Stimulated activated CD8-positive, alpha-beta memory T cell treated with anti-CD3 and anti-CD28 coated beads, Interleukin-7, amount 100 ng/mL, for 48 hours (primary cell): ENCODE measurements at regions not wholly inside any gene's neighbourhood (a gene's known extent, or its start where the extent isn't known, plus 50 kb on each side); places are given as distances from the start of the nearest gene placed in this dataset.

Experiments
- DNase-seq, 2 donors: peaks; one replicate each; pipeline ENCODE4 v3.0.0-alpha.2; 2020; ENCODE audit warnings: low read depth in 1 of 2; ENCODE audit errors: extremely low read depth in 1 of 2

DNA sequence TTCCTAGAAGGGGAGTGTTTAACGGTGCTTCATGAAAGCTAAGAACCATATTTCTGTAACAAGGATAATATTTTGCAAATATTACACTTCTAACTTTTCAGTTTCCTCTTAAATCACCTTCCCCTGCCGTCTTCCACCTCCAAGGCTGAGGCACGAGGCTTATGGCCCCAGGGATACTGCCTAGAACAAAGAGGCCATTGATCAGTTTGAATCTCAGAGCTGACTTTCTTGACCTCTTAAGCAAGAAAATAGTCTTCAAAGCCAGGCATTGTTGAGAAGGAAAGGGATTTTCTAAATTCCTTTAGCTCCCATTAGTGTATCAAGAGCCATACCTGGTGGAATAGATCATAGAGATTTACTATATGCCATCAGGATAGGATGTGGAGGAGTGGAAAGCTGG, 566.2 kb downstream of the BNC2 start:
- DNase-seq, result no peak

DNA sequence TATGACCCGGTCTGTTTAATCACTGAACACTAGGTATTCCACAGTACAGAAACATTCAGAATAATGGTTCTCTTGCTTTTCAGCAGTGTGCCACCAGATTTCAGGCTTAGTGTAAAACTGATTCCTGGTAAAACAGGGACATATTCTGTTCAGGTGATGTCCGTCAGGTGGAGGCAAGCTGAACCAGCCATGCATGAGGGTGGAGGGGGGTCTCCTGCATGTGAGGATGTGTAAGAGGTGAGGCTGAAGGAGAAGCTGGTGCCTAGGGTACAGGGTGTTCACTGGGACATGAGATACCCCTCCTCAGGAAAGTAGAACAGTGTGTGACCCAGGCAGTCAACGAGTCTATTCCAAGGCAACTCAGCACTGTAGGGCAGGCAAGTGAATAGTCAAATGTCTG, 563.9 kb downstream of the BNC2 start:
- no peak for DNase-seq

DNA sequence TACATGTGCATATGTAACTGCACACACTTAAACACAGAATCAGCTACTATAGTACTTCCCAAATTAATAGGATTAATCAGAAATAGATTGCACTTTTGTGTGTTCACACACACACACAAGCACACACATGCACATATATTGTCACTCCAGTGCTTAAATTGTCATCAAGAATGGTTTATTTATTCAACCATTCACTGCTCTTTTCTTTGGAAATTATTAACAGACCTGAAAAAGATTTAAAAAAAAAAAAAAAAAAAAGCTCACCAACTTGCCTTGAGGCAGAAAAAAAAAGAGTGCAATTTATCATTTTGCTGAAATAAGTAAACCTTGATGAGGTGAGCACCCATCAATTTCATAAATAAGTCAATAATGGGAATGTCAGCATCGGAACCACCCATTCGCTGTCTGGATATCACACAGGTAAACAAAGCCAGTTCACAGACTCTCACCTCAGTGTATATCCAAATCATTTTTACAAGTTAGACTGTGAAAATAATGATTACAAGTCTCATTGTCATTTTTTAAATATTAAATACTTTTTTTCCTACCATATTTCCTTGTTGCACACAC, 562.8 kb downstream of the BNC2 start:
- no peak for DNase-seq

DNA sequence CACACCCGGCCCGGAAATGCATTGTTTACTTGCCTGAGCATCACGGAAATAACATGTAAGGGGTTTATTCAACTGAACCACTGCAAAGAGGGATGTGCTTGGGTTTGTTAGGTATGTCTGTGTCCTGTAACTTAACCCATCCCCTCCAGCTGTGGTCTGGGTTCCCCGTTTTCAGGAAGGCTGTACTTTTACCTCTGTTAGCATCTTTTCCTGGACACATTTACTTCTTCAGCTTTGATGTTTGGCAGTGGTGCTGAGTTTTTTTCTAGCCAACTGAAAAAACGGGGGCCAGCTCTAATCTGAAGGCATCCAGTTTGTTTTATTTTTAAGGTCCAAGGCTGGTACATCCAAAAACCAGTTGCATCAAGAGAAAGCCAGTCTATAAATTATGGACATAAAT, 561.8 kb downstream of the BNC2 start:
- no peak for DNase-seq

DNA sequence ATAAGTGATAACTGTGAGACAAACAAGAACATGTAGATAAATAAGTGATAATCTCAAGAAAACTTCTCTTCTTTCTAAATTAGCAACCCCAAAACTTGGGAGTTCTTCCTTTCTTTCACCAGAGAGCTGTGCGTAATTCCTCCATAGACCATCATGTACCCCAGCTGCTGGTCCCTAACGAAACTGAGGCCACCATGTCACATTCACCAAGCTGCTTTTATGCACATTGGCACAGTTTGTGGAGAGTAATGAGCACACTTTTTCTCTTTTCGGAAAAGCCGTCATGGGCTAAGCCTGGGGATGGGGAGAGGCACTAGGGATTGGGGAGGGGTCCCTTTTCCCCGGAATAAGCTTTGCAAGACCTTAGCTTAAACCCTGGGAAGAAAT, 561.4 kb downstream of the BNC2 start:
- no peak for DNase-seq

DNA sequence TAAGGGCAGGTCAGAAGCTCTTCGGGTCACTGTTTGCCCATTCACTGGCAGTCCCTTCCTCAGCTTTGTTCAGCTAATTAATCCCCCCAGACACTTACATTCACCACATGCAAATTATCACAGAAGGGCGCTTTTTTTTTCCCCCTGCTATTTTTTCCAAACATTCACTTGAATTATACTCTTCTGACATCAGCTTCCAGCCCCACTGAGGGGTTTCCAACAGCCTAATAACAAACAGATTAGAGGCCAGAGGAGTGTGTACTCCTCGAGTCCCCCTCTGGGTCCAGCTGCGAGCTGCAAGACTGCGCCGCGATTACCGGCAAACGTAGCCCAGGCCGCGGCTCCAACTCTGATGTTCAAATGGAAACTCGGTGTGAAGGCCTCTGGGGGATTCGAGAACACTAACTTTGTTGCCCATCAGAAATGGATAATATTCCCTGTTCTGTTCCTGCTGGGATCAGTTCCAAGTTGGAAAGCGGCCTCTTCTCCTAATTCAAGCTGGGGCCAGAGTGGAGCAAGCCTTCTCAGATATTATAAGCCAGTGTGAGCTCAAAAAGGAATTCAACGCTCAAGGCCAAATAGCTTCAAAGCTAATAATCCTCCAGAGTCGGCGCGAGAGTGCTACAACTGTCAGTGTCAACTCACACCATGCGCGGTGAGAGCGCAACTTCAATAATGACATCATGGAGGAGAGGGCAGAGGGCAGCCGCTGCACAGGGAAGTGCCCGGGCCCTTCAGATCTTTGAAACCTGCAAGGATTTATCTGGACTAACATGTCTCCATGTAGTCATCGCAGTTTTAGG, 560.8 kb downstream of the BNC2 start:
- no peak for DNase-seq

DNA sequence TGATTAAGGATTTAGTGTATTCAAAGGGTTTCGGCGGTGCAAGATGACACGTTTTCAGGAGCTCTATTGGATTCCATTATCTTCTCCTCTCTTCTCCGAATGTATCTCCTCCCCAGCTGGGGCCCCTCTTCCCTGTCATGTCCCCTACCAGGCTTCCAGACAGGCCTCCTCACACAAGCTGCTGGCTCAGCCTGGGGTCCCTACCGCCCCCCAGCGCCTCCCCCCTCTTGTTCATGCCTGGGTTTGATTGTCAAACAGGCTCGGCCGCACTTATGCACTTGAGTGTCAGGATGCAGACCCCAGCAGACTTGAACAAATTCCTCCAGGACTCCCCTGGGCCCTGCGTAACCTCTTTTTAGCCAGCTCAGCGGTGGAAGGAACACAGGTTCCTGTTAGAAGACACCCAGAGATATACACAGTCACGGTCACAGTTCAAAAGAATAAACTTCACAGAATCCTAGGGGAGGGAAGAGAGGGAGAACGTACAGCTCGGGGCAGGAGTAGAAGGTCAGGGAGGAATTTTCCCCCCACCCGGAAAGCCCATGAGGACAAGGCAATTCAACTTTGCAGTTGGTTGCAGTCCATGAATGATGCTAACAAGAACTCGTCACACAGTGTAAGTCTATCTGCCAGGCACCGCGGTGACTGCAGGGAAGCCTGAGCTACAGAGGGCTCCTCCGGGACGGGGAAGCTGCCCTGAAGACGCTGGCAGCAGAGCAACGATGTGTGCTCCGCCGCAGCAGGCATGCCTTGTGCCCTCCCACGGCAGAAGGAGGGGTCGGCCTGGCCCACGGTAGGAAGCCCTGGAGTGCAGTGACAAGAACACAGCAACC, 560.0 kb downstream of the BNC2 start:
- no peak for DNase-seq

DNA sequence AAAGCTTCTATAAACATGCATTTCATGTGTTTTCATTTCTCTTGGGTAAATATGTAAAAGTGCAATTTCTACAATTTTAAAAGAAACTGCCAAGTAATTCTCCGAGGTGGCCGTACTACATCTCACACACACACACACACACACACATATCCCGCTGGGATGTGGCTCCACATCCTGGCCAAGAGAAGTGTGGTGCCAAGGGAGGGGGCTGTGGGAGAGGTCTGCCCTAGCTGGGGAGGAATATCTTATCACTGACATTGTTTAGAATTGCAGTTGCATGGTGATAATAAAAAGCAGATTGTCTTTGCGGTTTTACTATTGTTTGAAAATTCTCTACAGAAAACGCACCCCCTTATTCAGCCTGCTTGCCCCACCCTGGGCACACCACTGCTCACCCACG, 558.4 kb downstream of the BNC2 start:
- no peak for DNase-seq

DNA sequence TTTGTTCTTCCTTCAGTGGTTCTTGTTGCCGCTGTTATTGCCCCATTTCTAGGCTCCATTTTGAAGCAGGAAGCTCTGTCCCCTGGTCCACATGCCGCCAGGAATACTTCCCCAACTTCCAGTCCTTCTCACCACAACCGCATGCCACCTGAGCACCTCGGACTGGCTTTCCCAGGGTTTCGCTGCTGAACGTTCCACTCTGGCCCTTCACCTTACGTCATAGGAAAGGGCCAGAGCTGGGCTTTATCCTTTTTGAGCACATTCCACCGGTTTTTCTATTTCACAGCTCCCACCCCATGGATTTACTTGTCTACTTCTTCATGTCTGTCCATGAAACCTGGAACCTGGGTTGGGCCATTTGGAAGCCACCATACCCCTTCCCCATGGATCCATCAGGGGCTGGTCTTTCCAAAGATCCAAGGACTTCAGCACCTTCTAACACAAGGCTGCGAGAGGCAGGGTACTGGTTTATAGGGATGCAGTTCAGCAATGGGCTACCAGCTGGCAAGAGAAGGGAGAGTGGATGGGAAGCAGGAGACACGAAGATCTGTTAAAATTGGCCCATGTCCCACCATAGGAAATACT, 557.4 kb downstream of the BNC2 start:
- no peak for DNase-seq

DNA sequence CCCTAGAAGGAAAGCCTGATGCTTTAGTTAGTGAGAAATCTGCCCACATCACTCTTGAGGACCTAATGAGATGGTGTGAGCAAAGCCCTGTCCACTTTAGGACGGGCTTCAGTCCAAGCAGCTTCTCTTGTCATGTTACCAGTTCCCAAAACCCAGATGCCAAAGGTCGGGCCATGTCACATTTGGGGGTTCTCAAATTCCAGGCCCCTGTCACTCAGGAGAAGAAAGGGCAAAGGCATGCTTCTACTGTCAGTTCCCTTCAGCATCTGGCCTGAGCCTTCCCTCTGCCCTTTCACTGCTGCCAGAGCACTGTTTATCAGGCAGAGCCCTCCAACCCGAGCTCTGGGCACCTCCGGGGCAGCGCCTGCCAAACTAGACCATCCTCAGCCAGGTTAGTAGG, 556.0 kb downstream of the BNC2 start:
- no peak for DNase-seq

DNA sequence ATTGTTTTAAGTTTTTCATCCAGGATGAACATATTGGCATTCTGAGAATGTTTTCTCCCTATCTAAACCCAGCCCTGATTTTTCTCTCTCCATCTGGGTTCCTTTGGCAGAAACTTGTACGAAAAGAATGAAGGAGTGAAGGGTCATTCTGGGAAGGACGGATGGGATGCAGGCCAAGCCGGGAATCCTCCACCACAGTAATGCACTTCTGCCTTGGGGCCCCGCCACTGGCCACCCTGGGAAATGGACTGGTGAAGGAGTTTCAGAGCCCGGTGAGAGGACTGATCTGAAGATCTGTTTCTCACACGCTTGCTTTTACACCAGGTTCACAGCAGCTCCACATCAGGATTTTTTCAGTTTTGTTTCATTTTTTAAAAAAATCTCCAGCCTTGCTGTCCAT, 554.8 kb downstream of the BNC2 start:
- DNase-seq, result no peak

DNA sequence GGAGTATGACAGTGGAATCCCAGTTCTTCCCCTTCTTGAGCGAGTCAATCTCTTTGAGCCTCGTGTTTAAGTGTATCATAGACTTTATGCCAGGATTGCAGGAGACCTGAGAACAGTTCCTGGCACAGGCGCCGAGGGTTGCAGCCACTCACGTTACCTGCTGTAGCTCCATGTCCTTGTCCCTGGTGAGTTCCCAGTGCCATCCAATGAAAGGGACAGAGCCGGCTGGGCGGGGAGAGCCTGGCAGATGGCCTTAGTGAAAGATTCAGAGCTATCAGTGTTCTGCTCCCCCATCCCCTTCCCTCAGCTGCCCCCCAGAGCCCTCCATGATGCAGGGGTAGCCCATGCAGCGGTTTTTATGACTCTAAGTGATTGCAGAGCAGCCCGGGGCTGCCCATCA, 554.0 kb downstream of the BNC2 start:
- no peak for DNase-seq

DNA sequence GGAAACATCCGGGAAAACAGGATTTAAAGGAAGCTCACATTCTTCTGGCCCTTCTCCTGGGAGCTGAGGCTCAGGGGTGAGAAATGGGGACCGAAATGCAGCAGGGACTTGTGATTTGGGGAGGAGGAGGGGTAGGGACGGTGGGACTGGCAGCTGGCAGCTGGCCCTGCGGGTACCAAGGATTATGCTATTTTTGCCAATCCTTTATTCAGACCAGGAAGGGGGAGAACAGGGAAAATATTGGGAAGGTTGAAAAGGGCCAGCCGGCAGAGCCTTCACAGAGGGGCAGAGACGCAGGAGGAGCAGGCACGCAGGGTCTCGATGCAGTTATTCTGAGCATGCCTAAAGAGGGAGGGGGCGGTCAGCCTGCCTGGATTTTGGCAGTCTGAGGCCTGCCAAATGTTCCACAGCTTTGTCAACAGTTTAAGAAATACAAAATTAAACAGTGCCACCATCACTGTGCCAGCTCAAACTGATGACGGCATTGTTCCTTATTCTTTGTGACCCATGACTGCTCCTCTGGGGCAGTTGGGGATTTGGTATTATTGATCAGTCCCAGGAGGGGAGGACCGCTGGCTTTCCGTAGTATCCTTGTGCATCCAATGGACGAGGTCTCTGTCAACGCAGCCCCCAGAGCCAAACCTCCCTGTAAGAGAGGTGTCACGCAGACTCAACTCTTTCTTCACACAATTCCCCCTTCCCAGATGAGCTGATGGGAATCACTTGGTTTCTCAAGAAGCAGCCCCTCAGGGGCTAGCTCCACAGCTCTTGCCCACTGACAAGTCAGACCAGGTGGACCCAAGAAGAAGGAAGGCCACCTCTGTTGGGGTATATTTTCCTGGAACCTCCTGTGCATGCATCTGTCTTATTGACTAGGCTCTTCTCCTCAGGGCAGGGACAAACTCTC, 553.3 kb downstream of the BNC2 start:
- no peak for DNase-seq

DNA sequence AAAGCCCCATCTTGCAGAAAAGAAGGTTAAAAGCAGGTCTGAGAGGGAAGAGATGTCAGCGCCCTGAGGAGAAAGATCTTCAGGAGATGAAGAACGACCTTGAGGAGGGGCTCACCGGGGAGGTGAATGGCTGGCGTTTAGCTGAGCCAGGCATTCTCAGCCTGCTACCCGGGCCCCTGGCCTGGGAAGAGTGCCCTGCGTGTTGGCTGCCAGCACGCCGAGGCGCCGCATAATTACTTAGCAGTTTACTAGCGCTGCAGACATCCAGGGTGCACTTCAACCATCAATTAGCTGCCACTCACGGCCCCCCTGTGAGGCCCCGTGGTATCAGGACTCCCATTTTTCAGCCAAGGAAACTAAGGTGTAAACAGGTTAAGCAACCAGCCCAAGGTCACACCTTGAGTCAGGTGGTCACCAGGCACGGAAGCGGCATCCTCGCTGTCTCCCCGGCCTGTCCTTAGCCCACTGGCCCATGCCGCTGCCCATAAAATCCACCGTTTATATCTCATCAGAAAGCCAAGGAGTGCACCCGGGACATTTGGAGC, 551.9 kb downstream of the BNC2 start:
- no peak for DNase-seq

DNA sequence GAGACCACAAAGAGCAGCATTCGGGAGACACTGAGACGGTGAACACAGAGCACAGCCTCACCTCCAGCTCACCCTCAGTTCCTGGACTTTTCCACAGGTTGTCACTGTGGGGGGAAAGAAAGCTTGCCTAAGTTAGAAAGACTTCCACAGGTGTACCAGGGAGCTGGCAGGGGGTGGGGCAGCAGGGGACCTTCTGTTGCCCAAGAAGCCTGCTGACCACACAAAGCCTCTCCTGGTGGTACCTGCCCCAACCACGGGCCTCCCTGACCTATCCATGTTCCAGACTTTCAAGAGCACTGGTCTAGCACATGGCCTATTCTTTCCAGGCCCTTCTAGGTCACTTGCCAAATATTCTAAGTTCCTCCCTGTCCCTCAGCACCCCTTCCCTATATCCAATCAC, 550.8 kb downstream of the BNC2 start:
- no peak for DNase-seq

DNA sequence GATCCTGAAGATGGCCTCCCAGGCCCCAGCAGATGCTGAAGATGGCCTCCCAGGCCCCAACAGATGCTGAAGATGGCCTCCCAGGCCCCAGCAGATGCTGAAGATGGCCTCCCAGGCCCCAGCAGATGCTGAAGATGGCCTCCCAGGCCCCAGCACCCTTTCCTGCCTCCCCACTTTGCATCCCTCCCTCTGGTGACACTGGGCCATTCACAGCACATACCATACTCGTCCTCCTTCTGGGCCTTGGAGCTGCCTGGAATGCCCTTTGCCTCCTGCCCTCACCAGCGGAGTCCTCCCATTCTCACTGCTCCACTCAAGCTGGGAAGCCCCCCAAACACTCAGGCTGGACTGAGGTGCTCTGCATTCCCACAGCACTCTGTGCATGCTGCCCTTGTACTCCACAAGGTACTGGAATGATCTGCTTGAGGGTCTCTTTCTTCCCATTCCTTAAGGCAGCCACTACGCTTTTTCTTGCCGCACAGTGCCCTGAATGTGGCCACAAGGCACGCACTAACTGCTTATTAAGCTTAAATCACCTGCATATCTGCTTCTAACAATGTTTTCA, 550.0 kb downstream of the BNC2 start:
- no peak for DNase-seq

DNA sequence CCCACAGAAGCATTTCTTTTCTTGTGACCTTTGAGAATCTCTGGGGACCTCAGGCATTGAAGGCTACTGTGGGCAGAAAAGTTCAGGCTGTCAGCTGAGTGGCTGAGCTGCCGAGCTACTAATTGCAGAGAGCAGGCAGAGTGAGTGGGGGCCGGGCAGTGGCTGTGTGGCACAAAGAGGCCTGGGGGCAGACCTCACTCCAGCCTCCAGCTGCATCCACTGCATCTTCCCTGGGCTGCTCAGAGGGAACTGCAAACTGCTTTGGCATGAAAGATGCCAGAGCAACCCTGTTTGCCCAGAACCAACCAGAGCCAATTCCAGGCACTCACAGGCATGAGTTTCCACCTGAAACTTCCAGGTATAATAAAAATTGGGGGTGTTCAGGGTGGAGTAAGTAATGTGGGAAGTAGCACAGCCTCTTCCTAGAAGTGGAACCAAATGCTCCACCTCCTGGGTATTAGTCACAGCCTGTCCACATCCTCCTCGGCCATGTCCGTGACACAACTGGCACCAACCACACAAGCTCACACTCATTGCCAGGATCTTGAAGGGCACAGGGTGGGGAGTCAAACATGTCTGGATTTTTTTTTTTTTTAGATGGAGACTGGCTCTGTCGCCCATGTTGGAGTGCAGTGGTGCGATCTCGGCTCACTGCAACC, 548.9 kb downstream of the BNC2 start:
- no peak for DNase-seq

DNA sequence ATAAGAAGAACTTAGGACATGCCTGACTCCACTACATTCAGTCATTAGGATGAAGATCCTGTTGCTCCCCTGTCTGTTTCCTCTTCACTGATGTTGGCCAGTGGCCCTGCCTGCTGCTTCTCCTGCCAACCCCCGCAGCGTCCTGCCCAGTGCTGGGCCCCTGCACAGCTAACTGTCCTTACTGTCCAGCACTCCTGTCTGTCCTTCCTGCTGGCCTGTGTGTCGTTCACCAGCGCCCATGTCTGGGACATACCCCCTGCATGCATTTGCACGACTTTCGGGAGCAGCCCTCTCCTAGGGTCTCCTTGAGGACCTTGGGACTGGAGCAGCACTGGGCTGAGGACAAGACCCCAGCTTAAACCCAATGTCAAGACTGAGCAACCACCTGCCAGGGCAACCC, 547.6 kb downstream of the BNC2 start:
- DNase-seq, result no peak

DNA sequence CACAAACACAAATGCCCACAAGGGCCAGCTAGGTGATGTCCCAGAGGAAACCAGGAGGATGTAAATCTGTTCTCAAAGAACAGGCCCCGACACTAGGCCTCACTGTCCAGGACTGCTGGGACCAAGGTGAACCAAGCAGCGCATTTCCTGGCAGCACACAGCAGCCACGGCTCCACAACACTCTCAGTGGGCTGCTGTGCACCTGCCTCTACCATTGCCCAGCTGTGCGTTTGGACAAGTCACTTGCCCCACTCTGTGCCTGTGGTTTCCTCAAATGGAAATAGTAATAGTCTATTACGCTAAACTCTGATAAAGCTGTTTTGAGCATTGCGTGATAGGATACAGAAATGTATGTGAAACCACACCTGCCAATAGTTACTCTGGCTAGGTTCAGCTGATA, 544.5 kb downstream of the BNC2 start:
- DNase-seq, result no peak

DNA sequence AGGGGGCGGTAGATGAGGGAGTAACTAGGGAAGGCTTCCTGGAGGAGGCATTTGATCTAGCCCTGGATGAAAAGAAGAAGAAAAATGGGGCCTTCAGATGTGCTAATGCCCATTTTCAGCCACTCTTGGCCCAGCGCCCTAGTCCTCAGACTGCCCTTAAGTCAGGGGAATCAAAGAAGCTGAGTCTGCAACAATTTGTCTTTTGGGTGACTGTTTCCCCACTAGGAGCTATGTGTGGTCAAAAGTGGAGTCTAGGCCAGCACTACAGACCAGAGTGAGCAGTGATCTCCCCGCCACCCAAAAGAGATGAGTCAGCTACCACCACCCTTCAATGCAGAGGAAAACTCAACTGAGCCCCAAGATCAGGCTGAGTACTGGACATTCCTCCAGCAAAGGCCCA, 542.1 kb downstream of the BNC2 start:
- no peak for DNase-seq
